ENCODE measurements at regions not wholly inside any gene's neighbourhood (a gene's known extent, or its start where the extent isn't known, plus 50 kb on each side); places are given as distances from the start of the nearest gene placed in this dataset.
"Not testable (repeated sequence)": the region's sequence is repeated elsewhere in the genome, so short reads cannot be mapped to it uniquely, and the experiment has no call there.

DNA sequence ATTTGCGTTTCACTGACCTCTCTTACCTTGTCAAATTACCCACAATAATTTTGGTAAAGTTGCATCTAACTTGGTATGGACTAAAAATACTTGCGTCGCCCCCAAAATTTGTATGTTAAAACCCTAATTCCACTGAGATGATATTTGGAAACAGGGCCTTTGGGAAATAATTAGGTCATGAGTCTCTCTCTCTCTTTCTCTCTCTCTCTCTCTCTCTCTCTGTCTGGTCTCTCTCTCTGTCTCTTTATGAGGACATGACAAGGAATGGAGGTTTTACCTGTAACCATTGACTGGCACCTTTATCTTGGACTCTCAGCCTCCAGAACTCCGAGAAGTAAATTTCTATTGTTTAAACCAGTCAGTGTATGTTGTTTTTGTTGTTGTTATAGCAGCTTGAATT is 111.5 kb upstream of the BDP1 start:
- not testable (repeated sequence) for DNase-seq

GRCh38 chr5:71372601-71373000 is 82.8 kb upstream of the BDP1 start:
- DNase-seq: not testable (repeated sequence)

- not testable (repeated sequence) for DNase-seq
Measured at GRCh38 chr5:71373054-71373734, 82.3 kb upstream of the BDP1 start.

DNA sequence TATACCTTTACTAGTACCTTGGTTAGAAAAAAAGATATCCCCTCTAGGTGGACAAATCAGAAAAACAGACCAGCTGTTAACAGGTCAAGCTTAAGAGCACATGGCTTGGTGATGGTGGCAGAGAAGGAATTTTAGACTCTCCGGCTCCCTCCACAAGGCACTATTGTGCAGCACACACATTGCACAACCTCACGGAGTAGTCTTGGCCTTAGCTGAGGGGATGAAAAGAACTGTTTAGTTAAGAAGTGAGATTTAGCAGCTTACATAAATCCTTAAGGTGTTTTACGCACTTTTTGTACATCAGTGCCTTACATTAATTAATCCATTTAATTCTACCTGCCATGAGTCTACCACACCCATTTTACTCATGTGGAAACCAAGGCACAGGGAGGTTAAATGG is 71.2 kb upstream of the BDP1 start:
- not testable (repeated sequence) for DNase-seq

DNA sequence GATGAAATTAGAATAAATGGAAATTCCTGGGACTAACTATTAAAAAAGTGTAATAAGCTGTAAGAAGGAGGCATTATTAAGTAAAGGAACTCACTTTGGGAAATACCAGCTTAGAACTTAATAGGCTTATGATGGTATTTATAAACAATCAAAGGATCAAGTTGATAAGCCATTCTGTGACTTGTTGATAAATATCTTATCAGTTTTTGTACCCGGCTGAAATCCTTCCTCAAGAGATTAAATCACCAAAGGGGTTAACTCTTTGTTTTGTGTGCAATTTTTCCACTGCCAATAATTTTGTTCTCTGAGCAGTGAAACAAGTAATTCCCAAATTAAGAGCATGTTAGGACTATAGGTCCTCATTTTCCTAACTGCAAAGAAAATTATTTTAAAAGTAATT is 70.7 kb upstream of the BDP1 start:
- no peak for DNase-seq

- DNase-seq: peak; percentile 60
Measured at GRCh38 chr5:71385208-71385607, 70.2 kb upstream of the BDP1 start.

DNA sequence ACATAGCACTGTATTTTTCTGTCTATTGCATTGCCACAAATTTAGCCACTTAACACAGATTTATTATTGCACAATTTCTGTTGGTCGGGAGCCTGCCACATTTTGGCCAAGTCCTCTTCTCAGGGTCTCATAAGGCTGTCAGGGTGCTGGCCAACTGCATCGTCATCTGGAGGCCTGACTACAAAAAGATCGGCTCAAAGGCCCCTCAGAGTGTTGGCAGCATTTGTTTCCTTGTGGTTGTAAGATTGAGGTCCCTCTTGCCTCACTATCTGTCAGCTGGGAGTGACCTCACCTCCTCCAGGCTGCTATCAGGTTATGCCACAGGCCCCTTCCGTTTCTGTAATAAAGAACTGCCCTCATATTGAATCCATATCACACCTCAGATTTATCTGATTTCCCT is 67.3 kb upstream of the BDP1 start:
- peak; percentile 83 for DNase-seq

- DNase-seq: not testable (repeated sequence)
Measured at GRCh38 chr5:71398400-71398799, 57.1 kb upstream of the BDP1 start.

- DNase-seq: not testable (repeated sequence)
Measured at GRCh38 chr5:71398859-71399258, 56.6 kb upstream of the BDP1 start.

- DNase-seq: not testable (repeated sequence)
Measured at GRCh38 chr5:71399443-71399842, 56.0 kb upstream of the BDP1 start.

- not testable (repeated sequence) for DNase-seq
Measured at GRCh38 chr5:71400626-71401025, 54.8 kb upstream of the BDP1 start.

- not testable (repeated sequence) for DNase-seq
Measured at GRCh38 chr5:71401150-71401549, 54.3 kb upstream of the BDP1 start.

DNA sequence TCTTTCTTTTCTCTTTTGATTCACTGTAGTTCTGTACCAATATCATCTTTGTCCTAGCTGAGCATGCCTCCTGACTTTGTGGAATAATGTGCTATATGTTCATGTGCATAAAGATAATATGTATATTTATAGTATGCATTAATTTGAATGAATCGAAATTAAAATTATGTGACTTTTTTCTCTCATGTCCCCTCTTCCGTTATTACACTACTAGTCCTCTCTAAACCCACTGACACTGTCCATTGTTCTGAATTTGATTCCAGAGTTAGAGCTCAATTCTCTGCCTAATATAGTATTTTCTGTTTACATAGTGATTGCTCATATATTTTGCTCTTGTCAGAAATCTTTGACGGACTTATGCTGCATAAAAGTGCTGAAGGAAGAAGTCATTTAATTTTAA is 53.9 kb upstream of the BDP1 start:
- DNase-seq: not testable (repeated sequence)

DNA sequence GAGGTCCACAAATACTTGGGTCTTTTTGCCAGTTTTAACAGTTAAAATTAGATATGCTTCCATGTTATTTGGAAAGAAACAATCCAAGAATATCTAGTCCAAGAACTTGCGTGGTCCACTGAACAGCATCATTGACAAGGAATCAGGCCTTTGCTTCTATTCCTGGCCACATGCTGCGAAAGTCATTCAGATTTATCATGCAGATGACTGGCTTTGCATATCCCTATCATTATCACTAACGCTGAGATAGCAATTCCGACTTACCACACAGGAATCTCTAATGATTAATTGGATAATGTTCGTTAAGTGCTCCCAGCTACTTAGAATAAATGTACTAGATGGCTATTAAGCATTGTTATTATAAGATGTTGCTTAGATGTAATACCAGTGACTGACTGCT is 51.0 kb upstream of the BDP1 start:
- not testable (repeated sequence) for DNase-seq

- not testable (repeated sequence) for DNase-seq
Measured at GRCh38 chr5:71404936-71405335, 50.5 kb upstream of the BDP1 start.

Measured in hematopoietic multipotent progenitor cell treated with erythropoietin and hydrocortisone succinate and interleukin-3 and kit ligand, for 8 days (in vitro differentiated cells).